ELR (cell line): ENCODE measurements at regions not wholly inside any gene's neighbourhood (a gene's known extent, or its start where the extent isn't known, plus 50 kb on each side); places are given as distances from the start of the nearest gene placed in this dataset.
A peak's percentile ranks its signal among the peaks of the same experiment; 100 is the strongest.
"Not testable (repeated sequence)": the region's sequence is repeated elsewhere in the genome, so short reads cannot be mapped to it uniquely, and the experiment has no call there.

ENCODE experiments used
- DNase-seq: peaks from one replicate; pipeline ENCODE4 v3.0.0-alpha.2; 2015; ENCODE audit warnings: low read depth

GRCh38 chr1:197985351-197985750 is 68.2 kb downstream of the LHX9 start:
- no peak for DNase-seq

DNA sequence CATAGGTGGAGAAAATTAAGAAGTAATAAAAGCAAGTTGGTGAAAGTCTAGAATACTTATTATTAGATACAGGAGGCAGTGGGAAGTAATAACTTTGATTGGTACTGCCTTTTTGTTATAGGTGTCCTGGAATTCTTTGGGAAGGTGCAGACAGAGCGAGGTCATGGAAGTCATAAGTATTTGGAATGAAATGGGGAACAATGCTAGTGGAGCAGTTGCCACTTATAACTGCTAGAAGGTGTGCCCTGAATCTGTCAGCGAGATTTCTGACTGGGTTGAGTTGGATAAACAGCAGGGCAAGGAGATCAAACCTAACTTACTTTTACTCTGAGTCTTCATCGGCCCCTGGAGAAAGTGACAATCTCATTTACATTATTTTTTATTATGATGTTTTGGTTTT is 69.6 kb downstream of the LHX9 start:
- DNase-seq, result no peak

GRCh38 chr1:197987294-197987693 is 70.1 kb downstream of the LHX9 start:
- no peak for DNase-seq

DNA sequence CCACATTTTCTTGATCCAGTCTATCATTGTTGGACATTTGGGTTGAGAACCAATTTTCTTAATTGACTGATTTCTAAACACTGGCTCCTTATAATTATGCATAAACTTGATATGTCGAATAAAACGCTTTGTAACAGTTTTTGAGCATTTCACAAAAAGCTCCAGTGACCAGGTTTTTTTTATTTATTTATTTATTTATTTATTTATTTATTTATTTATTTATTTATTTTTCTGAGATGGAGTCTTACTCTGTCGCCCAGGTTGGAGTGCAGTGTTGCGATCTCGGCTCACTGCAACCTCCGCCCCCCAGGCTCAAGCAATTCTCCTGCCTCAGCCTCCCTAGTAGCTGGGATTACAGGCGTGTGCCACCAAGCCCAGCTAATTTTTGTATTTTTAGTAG is 71.4 kb downstream of the LHX9 start:
- not testable (repeated sequence) for DNase-seq

DNA sequence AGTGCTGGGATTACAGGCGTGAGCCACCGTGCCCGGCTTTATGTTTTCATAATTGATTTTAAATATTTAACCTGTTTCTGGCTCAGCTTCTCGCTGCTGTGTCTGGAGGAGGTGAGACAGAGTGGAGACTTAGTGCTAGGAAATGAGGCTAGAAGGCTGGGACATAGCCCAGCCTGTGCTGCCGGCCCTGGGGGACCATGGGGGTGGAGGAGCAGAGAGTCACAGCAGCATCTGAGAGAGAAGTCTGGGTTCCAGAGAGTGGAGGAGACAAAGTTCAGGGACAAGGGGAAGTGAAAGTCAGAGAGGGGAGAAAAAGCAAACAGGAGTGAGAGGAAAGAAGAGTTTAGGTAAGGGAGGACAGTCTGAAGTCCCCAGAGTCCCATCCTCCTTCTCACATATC is 71.9 kb downstream of the LHX9 start:
- no peak for DNase-seq

DNA sequence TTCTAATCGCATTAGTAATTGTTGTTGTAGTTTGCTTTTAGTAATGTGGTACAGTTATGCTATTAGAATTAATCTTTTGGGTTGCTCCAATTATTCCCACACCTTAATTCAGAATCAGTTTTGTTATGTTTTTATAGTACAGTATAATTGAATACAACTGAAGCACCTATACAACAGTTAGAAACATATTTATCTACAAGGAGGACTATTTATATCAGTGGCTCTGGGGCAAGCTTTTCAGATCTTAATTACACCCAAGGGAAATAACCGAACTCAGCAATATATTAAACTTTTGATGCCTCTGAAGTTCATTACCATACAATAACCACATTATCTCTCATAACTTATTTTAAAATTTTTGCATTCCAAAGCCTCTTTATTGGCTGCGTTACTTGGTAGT is 74.4 kb downstream of the LHX9 start:
- no peak for DNase-seq

- no peak for DNase-seq
Observed at GRCh38 chr1:197994907-197995407, 77.8 kb downstream of the LHX9 start.

DNA sequence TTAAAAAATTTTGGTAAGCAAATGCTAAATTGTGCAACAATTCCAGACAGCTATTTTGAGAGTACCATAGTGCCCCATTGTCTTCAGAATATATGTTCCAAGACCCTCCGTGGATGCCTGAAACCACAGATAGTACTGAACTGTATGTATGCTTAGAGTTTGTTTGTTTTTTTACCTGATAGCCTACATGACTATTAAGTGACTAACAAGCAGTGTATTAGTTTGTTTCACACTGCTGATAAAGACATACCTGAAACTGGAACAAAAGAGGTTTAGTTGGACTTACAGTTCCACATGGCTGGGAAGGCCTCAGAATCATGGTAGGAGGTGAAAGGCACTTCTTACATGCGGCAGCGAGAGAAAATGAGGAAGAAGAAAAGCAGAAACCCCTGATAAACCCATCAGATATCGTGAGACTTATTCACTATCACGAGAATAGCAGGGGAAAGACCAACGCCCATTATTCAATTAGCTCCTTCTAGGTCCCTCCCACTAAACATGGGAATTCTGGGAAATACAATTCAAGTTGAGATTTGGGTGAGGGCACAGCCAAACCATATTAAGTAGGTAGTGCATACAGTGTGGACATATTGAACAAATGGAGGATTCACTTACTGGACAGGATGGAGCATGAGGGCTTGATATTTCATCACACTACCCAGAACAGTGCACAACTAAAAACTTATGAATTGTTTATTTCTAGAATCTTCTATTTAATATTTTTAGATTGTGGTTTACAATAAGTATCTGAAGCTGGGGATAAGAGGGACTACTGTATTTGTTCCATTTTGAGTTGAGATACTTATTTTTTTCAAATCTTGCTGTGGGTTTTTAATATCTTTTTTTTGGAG is 78.5 kb downstream of the LHX9 start:
- no peak for DNase-seq

DNA sequence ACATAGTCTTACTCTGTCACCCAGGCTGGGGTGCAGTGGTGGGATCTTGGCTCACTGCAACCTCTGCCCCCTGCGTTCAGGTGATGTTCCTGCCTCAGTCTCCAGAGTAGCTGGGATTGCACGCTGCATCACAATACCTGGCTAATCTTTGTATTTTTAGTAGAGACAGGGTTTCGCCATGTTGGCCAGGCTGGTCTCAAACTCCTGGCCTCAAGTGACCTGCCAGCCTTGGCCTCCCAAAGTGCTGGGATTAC is 79.0 kb downstream of the LHX9 start:
- DNase-seq, result not testable (repeated sequence)

DNA sequence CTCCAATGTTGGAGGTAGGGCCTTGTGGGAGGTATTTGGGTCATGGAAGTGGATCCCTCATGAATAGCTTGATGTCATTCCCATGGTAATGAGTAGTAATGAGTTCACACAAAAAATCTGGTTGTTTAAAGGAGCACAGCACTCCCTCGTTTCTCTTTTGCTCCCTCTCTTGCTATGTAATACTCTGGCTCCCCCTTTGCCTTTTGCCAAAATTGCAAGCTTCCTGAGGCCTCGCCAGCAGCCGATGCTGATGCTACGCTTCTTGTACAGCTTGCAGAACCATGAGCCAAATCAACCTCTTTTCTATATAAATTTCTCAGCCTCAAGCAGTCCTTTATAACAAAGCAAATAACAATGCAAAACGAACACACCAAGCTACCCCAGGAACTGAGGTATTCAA is 80.9 kb downstream of the LHX9 start:
- DNase-seq, result no peak

GRCh38 chr1:198001776-198002408 is 84.7 kb downstream of the LHX9 start:
- DNase-seq, result no peak

DNA sequence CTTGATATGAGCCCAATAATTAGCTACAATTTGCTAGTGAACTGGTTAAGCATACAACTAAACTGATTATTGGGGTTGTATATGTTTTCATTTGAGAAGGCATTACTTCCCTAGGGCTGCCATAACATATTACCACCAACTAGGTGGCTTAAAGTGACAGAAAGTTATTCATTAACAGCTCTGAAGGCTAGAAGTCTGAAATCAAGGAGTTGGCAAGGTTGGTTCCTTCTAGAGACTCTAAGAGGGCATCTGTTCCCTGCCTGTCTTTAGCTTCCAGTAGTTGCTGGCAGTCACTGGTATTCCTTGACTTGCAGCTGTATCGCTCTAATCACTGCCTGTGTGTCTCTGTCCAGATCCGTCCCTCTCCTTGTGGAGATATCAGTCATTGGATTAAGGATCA is 86.3 kb downstream of the LHX9 start:
- DNase-seq, result no peak

GRCh38 chr1:198007011-198007410 is 89.8 kb downstream of the LHX9 start:
- no peak for DNase-seq

DNA sequence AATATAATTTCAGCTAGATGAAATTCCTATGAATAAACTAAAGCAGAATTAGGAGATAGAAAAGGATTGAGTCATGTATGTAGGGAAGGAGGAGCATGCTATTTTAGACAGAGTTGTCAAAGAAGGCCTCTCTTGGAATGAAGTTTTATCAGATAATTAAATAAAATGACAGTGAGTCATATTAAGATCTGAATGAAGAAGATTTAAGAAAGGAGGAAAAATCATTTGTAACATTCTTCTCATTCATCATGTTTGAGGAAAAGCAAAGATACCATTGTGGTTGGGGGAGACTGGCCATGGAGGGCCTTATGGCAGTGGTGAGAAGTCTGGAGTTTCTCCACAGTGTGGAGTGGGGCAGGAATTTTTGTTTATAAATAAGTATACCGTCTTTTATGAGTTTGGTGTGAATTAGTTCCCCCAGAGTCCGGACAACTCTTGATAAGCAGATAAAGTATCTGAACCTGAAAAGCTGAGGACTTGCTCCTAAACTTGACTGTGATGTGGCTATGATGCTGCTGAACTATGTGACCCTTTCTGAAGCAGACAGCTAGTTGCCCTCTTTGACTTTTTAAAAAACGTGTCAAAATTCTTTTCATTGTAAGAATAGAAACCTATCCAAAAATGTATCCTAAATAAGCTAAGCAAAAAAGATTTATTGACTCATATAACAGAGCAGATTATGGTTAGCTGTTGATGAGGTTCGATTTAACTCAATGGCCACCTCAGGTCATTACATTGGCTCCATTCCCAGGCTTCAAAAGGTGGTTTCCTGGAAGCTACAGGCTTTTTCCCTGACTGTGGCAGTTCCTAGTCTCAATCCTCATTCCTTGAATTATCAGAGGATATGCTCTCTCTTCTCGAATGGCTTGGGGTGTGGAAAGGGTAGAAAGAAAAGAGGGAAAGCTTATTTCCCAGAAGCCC is 90.8 kb downstream of the LHX9 start:
- no peak for DNase-seq

- no peak for DNase-seq
Observed at GRCh38 chr1:198014355-198014754, 97.2 kb downstream of the LHX9 start.

DNA sequence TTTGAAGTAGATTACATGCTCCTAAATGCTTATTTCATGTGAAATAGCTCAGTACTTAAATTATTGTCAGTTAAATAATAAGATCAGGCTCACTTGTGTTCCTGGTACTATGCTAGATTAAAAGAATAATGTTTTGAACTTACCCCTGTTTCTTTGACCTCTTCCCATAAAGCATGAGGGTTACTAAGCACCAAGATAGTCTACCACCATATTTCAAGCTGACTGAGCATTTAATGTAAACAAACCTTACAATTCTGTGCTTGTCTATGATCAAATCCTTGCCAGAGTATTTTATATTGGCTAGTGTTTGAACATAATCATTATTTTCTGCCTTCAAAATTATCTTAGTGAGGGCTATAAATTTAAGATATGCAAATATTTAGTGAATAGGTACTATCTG is 98.1 kb downstream of the LHX9 start:
- DNase-seq, result no peak

DNA sequence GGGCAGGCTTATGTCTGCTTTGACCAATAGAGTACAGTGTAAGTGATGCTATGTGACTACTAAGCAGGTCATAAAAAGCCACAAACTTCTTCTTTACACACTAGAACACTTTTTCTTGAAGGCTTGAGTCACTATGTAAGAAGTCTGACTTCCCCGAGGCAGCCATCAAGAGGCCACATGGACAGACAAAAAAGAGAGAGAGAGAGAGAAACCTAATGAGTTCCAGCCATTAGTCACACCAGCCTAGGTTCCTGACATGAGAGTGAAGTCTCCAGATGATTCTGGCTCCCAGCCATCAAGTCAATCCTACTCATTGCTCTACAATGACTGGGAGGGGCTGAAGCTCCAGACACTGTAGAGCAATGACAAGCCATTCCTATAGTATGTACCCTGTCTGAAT is 101.4 kb downstream of the LHX9 start:
- peak; percentile 97 for DNase-seq

- DNase-seq, result no peak
Observed at GRCh38 chr1:198019126-198019525, 102.0 kb downstream of the LHX9 start.

- no peak for DNase-seq
Observed at GRCh38 chr1:198024336-198024735, 107.2 kb downstream of the LHX9 start.

DNA sequence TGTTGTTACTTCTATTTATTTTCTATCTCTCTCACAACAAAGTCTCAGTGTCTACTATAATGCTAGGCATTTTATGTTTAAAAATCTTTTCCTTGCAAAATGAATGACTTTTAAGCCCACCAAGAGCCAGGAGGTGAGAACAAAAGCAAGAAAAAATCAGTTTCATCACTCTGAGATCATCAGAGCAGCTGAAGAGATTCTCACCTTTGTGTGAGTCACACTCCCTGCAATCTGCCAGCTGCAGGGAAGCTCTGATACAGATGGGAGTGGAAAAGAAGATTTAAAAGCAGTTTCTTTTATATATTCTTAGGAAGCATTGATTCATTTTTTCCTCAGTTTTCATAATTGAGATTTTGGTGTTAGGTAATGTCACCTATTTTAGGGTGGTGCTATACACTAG is 107.6 kb downstream of the LHX9 start:
- peak; percentile 57 for DNase-seq

DNA sequence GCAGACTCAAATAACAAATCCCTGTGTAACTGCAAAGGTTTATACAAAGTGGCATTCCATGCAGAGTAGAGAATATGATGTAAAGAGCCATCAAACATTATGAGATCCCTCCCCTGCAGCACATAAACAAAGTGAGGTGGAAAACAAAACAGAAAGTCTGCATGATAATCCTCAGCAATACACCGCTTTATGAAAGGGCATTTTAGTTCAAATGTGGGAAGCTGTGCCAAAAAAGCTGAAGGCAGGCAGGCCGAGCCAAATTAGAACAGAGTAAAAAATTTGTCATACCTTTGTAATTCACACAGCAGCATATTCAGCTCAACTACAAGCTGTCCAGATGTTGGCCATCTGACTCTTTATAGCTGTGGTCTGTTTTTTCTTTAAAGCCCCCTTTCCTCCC is 113.5 kb downstream of the LHX9 start:
- DNase-seq, result no peak

- DNase-seq, result no peak
Observed at GRCh38 chr1:198031086-198031485, 113.9 kb downstream of the LHX9 start.

GRCh38 chr1:198032668-198033067 is 115.5 kb downstream of the LHX9 start:
- no peak for DNase-seq
